Gastrocnemius medialis (tissue), 4 donors: ENCODE measurements at regions not wholly inside any gene's neighbourhood (a gene's known extent, or its start where the extent isn't known, plus 50 kb on each side); places are given as distances from the start of the nearest gene placed in this dataset.
"Not testable (repeated sequence)": the region's sequence is repeated elsewhere in the genome, so short reads cannot be mapped to it uniquely, and the experiment has no call there.

Experiments
- ATAC-seq, 2 donors: fragments of 150-250 bp; one replicate each; pipeline ENCODE4 v1.9.1; 2016
- DNase-seq, 2 donors: peaks; one replicate each; pipeline ENCODE4 v3.0.0-alpha.2; 2019
- H3K27ac ChIP-seq, 4 donors: fragments of 200-600 bp; sonication (generic); 1 replicate in 1 of 4; 2 replicates in 3 of 4; pipeline ENCODE4 v1.5.1; 2016 to 2018; ENCODE audit warnings: mild to moderate bottlenecking in 2 of 4, moderate library complexity in 1 of 4
- H3K27me3 ChIP-seq, 3 donors: fragments of 200-600 bp; sonication (generic) in 2 of 3; 1 replicate in 1 of 3; 2 replicates in 2 of 3; pipeline versions ENCODE4 v1.5.1 to v1.6.0; 2016 to 2019; ENCODE audit warnings: mild to moderate bottlenecking in 1 of 3, moderate library complexity in 1 of 3
- H3K36me3 ChIP-seq, 2 donors: fragments of 200-600 bp; sonication (generic) in 1 of 2; one replicate each; pipeline ENCODE4 v1.5.1; 2017 to 2018
- H3K4me1 ChIP-seq, 2 donors: fragments of 200-600 bp; sonication (generic) in 1 of 2; one replicate each; pipeline ENCODE4 v1.5.1; 2016 to 2017; ENCODE audit warnings: mild to moderate bottlenecking in 2 of 2
- H3K4me3 ChIP-seq, 4 donors: fragments of 200-600 bp; sonication (generic) in 3 of 4; 1 replicate in 1 of 4; 2 replicates in 3 of 4; pipeline ENCODE4 v1.5.1; 2016 to 2019; ENCODE audit warnings: mild to moderate bottlenecking in 2 of 4
- H3K9me3 ChIP-seq, 3 donors: fragments of 200-600 bp; sonication (generic) in 2 of 3; 1 replicate in 1 of 3; 2 replicates in 2 of 3; pipeline ENCODE4 v1.5.1; 2016 to 2019
- CTCF ChIP-seq, 5 experiments: fragments of 450-650 bp in 3 of 5; fragments of 200-600 bp in 2 of 5; sonication (generic) in 2 of 5; IDR thresholded peaks in 4 of 5; conservative IDR thresholded peaks in 1 of 5; 1 replicate in 4 of 5; 2 replicates in 1 of 5; pipeline ENCODE4 v1.5.1; 2016 to 2019; ENCODE audit warnings: antibody characterized with exemption in 5 of 5, mild to moderate bottlenecking in 3 of 5, moderate library complexity in 3 of 5
- POLR2A ChIP-seq, 2 donors: fragments of 450-650 bp; IDR thresholded peaks; one replicate each; pipeline ENCODE4 v1.6.1; 2017; ENCODE audit warnings: antibody characterized with exemption in 2 of 2, mild to moderate bottlenecking in 2 of 2, moderate library complexity in 2 of 2
- in situ Hi-C, 4 donors: fragments of 200-750 bp; cut with MboI; loops; one replicate each; pipeline versions ENCODE4 v1.15.0 to v1.8.0; 2017; ENCODE audit warnings: low sequenced_read_pairs in 4 of 4
- intact Hi-C: fragments of 100-400 bp; cut with DNase I; formaldehyde crosslinking; loops from one replicate; pipeline ENCODE4 v1.15.1; 2023; ENCODE audit warnings: low total_unique reads

- Histone ChIP-seq H3K36me3 (no peaks in the 10 kb centered on the region), H3K9me3 (peaks cover 0 to 32% (median 0%) of the 10 kb centered on the region in 3 donors), H3K27me3 (no peaks in the 10 kb centered on the region), H3K4me1 (no peaks in the 10 kb centered on the region), H3K4me3 (no peak overlapping the region), H3K27ac (no peak overlapping the region)
- ATAC-seq (peak in 1 of 2 donors; percentile 13), DNase-seq (no peak)
- no peak for TF ChIP-seq CTCF (IDR thresholded peaks at IDR 0.05 in 4 of 5, conservative IDR thresholded peaks at IDR 0.05 in 1 of 5)
- no peak for TF ChIP-seq POLR2A (IDR thresholded peaks at IDR 0.05)
- in situ Hi-C loops = no loop called here
- intact Hi-C loops = no loop called here
Measured at GRCh38 chr21:7916329-7917303, 2604.8 kb upstream of the TPTE start.

DNA sequence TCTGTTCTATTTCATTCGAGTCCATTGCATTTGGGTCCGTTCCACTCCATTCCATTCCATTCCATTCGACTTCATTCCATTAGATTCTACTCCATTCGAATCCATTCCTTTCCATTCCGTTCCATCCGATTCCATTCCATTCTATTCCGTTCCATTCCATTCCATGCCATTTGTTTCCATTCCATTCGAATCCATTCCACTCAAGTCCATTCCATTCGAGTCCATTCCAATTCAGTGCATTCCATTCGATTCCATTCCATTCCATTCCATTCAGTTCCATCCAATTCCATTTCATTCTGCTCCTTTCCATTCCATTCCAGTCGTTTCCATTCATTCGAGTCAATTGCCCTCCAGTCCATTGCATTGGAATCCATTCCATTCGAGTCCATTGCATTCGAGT is 2603.7 kb upstream of the TPTE start:
- H3K36me3 ChIP-seq = no peaks in the 10 kb centered on the region
- intact Hi-C loops = no loop called here
- DNase-seq (no peak), ATAC-seq (no peak)
- no peak overlapping the region for H3K4me3 ChIP-seq
- H3K9me3 ChIP-seq = peaks cover 0 to 37% (median 7%) of the 10 kb centered on the region in 3 donors
- no peaks in the 10 kb centered on the region for H3K27me3 ChIP-seq
- no peak overlapping the region for H3K27ac ChIP-seq
- no peaks in the 10 kb centered on the region for H3K4me1 ChIP-seq
- no peak for TF ChIP-seq POLR2A (IDR thresholded peaks at IDR 0.05)
- no peak for TF ChIP-seq CTCF (IDR thresholded peaks at IDR 0.05 in 4 of 5, conservative IDR thresholded peaks at IDR 0.05 in 1 of 5)
- in situ Hi-C loops = no loop called here

GRCh38 chr21:7925918-7926582 is 2595.3 kb upstream of the TPTE start:
- in situ Hi-C loops, H3K4me3 ChIP-seq, intact Hi-C loops, H3K36me3 ChIP-seq, H3K27me3 ChIP-seq, H3K27ac ChIP-seq, H3K4me1 ChIP-seq, DNase-seq: not testable (repeated sequence)
- peak; percentile 84 to 88 for ATAC-seq
- peaks cover 7 to 23% (median 7%) of the 10 kb centered on the region in 3 donors for H3K9me3 ChIP-seq

DNA sequence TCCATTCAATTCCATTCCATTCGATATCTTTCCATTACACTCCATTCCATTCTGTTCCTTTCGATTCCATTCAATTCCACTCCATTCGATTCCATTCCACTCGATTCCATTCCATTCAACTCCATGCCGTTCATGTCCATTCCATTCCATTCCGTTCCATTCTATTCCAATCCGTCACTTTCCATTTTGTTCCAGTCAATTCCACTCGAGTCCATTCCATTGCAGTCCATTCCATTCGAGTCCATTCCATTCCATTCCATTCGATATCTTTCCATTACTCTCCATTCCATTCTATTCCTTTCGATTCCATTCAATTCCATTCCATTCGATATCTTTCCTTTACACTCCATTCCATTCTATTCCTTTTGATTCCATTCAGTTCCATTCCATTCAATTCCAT is 2592.9 kb upstream of the TPTE start:
- intact Hi-C loops, H3K4me3 ChIP-seq, H3K4me1 ChIP-seq, H3K36me3 ChIP-seq, H3K27ac ChIP-seq, H3K27me3 ChIP-seq, ATAC-seq, in situ Hi-C loops, DNase-seq: not testable (repeated sequence)
- H3K9me3 ChIP-seq = peaks cover 7 to 14% (median 8%) of the 10 kb centered on the region in 3 donors

DNA sequence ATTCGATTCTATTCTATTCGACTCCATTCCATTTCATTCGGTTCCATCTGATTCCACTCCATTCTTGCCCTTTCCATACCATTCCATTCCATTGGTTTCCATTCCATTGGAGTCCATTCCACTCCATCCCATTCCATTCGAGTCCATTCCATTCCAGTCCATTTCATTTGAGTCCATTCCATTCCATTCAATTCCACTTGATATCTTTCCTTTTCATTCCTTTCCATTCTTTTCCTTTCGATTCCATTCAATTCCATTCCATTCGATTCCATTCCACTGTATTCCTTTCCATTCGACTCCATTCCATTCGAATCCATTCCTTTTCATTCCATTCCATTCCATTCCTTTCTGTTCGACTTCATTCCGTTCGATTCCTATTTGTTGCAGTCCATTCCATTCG is 2591.8 kb upstream of the TPTE start:
- in situ Hi-C loops, DNase-seq, H3K4me3 ChIP-seq, H3K4me1 ChIP-seq, intact Hi-C loops, H3K36me3 ChIP-seq, H3K27me3 ChIP-seq, ATAC-seq, H3K27ac ChIP-seq: not testable (repeated sequence)
- H3K9me3 ChIP-seq = peaks cover 4 to 21% (median 8%) of the 10 kb centered on the region in 3 donors

GRCh38 chr21:7930445-7930844 is 2590.9 kb upstream of the TPTE start:
- H3K36me3 ChIP-seq, intact Hi-C loops, H3K4me3 ChIP-seq, DNase-seq, ATAC-seq, H3K27ac ChIP-seq, in situ Hi-C loops, H3K27me3 ChIP-seq, H3K4me1 ChIP-seq: not testable (repeated sequence)
- peaks cover 4 to 19% (median 8%) of the 10 kb centered on the region in 3 donors for H3K9me3 ChIP-seq

- H3K4me3 ChIP-seq, ATAC-seq, H3K27ac ChIP-seq, H3K4me1 ChIP-seq, intact Hi-C loops, H3K36me3 ChIP-seq, H3K27me3 ChIP-seq, in situ Hi-C loops, DNase-seq: not testable (repeated sequence)
- H3K9me3 ChIP-seq = peaks cover 4 to 15% (median 8%) of the 10 kb centered on the region in 3 donors
Measured at GRCh38 chr21:7932113-7932512, 2589.3 kb upstream of the TPTE start.

DNA sequence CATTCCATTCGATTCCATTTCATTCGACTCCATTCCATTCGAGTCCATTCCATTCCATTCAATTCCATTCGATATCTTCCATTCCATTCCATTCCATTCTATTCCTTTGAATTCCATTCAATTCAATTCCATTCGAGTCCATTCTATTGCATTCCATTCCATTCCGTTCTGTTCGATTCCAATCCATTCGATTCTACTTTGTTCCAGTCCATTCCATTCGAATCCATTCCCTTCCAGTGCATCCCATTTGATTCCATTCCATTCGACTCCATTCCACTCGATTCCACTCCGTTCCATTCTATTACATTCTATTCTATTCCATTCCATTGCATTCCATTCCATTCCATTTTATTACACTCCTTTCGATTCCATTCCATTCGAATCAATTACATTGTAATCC is 2588.5 kb upstream of the TPTE start:
- H3K27me3 ChIP-seq, ATAC-seq, DNase-seq, H3K27ac ChIP-seq, intact Hi-C loops, H3K4me3 ChIP-seq, H3K36me3 ChIP-seq, in situ Hi-C loops, H3K4me1 ChIP-seq: not testable (repeated sequence)
- peaks cover 4 to 15% (median 10%) of the 10 kb centered on the region in 3 donors for H3K9me3 ChIP-seq
